Upper lobe of left lung (tissue), 6 donors: ENCODE measurements at regions not wholly inside any gene's neighbourhood (a gene's known extent, or its start where the extent isn't known, plus 50 kb on each side); places are given as distances from the start of the nearest gene placed in this dataset.

ENCODE experiments used
- ATAC-seq, 2 donors: fragments of 200-7000 bp; cut with Tn5 transposase; one replicate each; pipeline ENCODE4 v1.9.1; 2022; ENCODE audit warnings: mild to moderate bottlenecking in 2 of 2, moderate library complexity in 2 of 2; ENCODE audit not compliant: low FRiP score in 2 of 2
- DNase-seq, 2 donors: peaks; one replicate each; pipeline ENCODE4 v3.0.0-alpha.2; 2019 to 2020
- H3K27ac ChIP-seq, 4 donors: fragments of 200-600 bp; sonication (generic); one replicate each; pipeline ENCODE4 v1.5.1; 2016 to 2019
- H3K27me3 ChIP-seq, 4 donors: fragments of 200-600 bp; sonication (generic); one replicate each; pipeline ENCODE4 v1.5.1; 2017 to 2019
- H3K36me3 ChIP-seq, 4 donors: fragments of 200-600 bp; sonication (generic); one replicate each; pipeline ENCODE4 v1.5.1; 2016 to 2019
- H3K4me1 ChIP-seq, 4 donors: fragments of 200-600 bp; sonication (generic); one replicate each; pipeline ENCODE4 v1.5.1; 2018 to 2019
- H3K4me3 ChIP-seq, 4 donors: fragments of 200-600 bp; sonication (generic); one replicate each; pipeline ENCODE4 v1.5.1; 2017 to 2019; ENCODE audit warnings: mild to moderate bottlenecking in 2 of 4, moderate library complexity in 1 of 4
- H3K9me3 ChIP-seq, 4 donors: fragments of 200-600 bp; sonication (generic); one replicate each; pipeline ENCODE4 v1.5.1; 2018 to 2019
- CTCF ChIP-seq, 6 experiments: fragments of 450-650 bp in 4 of 6; fragments of 200-600 bp in 2 of 6; sonication (generic) in 2 of 6; IDR thresholded peaks; one replicate each; pipeline ENCODE4 v1.5.1; 2016 to 2019; ENCODE audit warnings: antibody characterized with exemption in 6 of 6
- EP300 ChIP-seq, 4 donors: sonication (generic); formaldehyde crosslinking; IDR thresholded peaks; one replicate each; pipeline ENCODE4 v1.5.1; 2017; ENCODE audit warnings: antibody characterized with exemption in 4 of 4, control low read depth in 2 of 4
- POLR2A ChIP-seq, 4 donors: fragments of 450-650 bp; IDR thresholded peaks; one replicate each; pipeline ENCODE4 v1.5.1; 2016 to 2017; ENCODE audit warnings: antibody characterized with exemption in 4 of 4, mild to moderate bottlenecking in 2 of 4
- POLR2AphosphoS5 ChIP-seq, 2 donors: sonication (generic); formaldehyde crosslinking; IDR thresholded peaks; one replicate each; pipeline ENCODE4 v1.5.1; 2017; ENCODE audit warnings: antibody characterized with exemption in 2 of 2
- WGBS, 2 donors: methylation state at CpG; one replicate each; pipeline ENCODE4 v1.1.5; 2017 to 2018; 5-methylcytosine and 5-hydroxymethylcytosine counted together
- donor health status: DM: no; HTN: no; CAD: no; lungs with moderate emphysema.
- donor health status: DM: no; HTN: yes; CAD: no; lungs with severe emphysema.

GRCh38 chr9:16315720-16316119, 554.8 kb downstream of the BNC2 start:
- ATAC-seq (no peak), DNase-seq (no peak)
- H3K27ac ChIP-seq: no peak overlapping the region
- no peaks in the 10 kb centered on the region for H3K36me3 ChIP-seq
- WGBS, 2 donors: 66 to 82% methylated on average over 6 of the region's 6 CpGs
- H3K9me3 ChIP-seq: no peaks in the 10 kb centered on the region
- H3K4me3 ChIP-seq: no peak overlapping the region
- TF ChIP-seq EP300 (IDR thresholded peaks at IDR 0.05) (no peak), CTCF (IDR thresholded peaks at IDR 0.05) (no peak), POLR2A (IDR thresholded peaks at IDR 0.05) (no peak), POLR2AphosphoS5 (IDR thresholded peaks at IDR 0.05) (no peak)
- H3K27me3 ChIP-seq: no peaks in the 10 kb centered on the region
- H3K4me1 ChIP-seq: peaks cover 0 to 8% (median 1%) of the 10 kb centered on the region in 4 donors

GRCh38 chr9:16316456-16316855, 554.0 kb downstream of the BNC2 start:
- H3K27me3 ChIP-seq: no peaks in the 10 kb centered on the region
- no peak for ATAC-seq
- 85 to 87% methylated on average over 7 to 9 of the region's 9 CpGs for WGBS, 2 donors

GRCh38 chr9:16316911-16317817, 553.3 kb downstream of the BNC2 start:
- no peak overlapping the region for H3K27ac ChIP-seq
- ATAC-seq (no peak), DNase-seq (no peak)
- 67 to 80% methylated on average over 15 of the region's 15 CpGs for WGBS, 2 donors
- H3K9me3 ChIP-seq: no peaks in the 10 kb centered on the region
- no peak overlapping the region for H3K4me3 ChIP-seq
- H3K4me1 ChIP-seq: peaks cover 0 to 8% (median 5%) of the 10 kb centered on the region in 4 donors
- H3K36me3 ChIP-seq: no peaks in the 10 kb centered on the region
- no peak for TF ChIP-seq CTCF (IDR thresholded peaks at IDR 0.05)
- TF ChIP-seq EP300 (IDR thresholded peaks at IDR 0.05): no peak
- no peak for TF ChIP-seq POLR2A (IDR thresholded peaks at IDR 0.05)
- TF ChIP-seq POLR2AphosphoS5 (IDR thresholded peaks at IDR 0.05): no peak
- H3K27me3 ChIP-seq: no peaks in the 10 kb centered on the region

More at GRCh38 chr9:16316456-16316855, 554.0 kb downstream of the BNC2 start:
- TF ChIP-seq POLR2AphosphoS5 (IDR thresholded peaks at IDR 0.05): no peak
- no peak for TF ChIP-seq CTCF (IDR thresholded peaks at IDR 0.05)
- no peak for TF ChIP-seq POLR2A (IDR thresholded peaks at IDR 0.05)
- no peak for TF ChIP-seq EP300 (IDR thresholded peaks at IDR 0.05)
- DNase-seq: no peak
- Histone ChIP-seq H3K9me3 (no peaks in the 10 kb centered on the region), H3K27ac (no peak overlapping the region), H3K4me1 (peaks cover 0 to 8% (median 4%) of the 10 kb centered on the region in 4 donors), H3K36me3 (no peaks in the 10 kb centered on the region), H3K4me3 (no peak overlapping the region)

GRCh38 chr9:16318516-16319060, 551.9 kb downstream of the BNC2 start:
- WGBS, 2 donors: 92% methylated on average over 17 to 20 of the region's 20 CpGs
- DNase-seq (peak in 1 of 2 donors; percentile 20), ATAC-seq (no peak)
- H3K4me3 ChIP-seq: no peak overlapping the region
- H3K4me1 ChIP-seq: peaks cover 0 to 8% (median 5%) of the 10 kb centered on the region in 4 donors
- no peaks in the 10 kb centered on the region for H3K9me3 ChIP-seq
- TF ChIP-seq EP300 (IDR thresholded peaks at IDR 0.05) (no peak), POLR2A (IDR thresholded peaks at IDR 0.05) (no peak), CTCF (IDR thresholded peaks at IDR 0.05) (no peak), POLR2AphosphoS5 (IDR thresholded peaks at IDR 0.05) (no peak)
- no peak overlapping the region for H3K27ac ChIP-seq
- no peaks in the 10 kb centered on the region for H3K36me3 ChIP-seq
- H3K27me3 ChIP-seq: no peaks in the 10 kb centered on the region
